Ishikawa (cell line): ENCODE measurements at regions not wholly inside any gene's neighbourhood (a gene's known extent, or its start where the extent isn't known, plus 50 kb on each side); places are given as distances from the start of the nearest gene placed in this dataset.

ENCODE experiments used
- CREB1 ChIP-seq: IDR thresholded peaks from 2 replicates; pipeline ENCODE4 v1.6.1; 2012; ENCODE audit warnings: low read depth
- EGR1 ChIP-seq: IDR thresholded peaks from 2 replicates; pipeline ENCODE4 v1.6.1; 2012
- EP300 ChIP-seq: IDR thresholded peaks from 2 replicates; pipeline ENCODE4 v1.6.1; 2012; ENCODE audit warnings: borderline replicate concordance
- FOXM1 ChIP-seq: IDR thresholded peaks from 2 replicates; pipeline ENCODE4 v1.6.1; 2012; ENCODE audit warnings: low read depth, borderline replicate concordance
- NFIC ChIP-seq: IDR thresholded peaks from 2 replicates; pipeline ENCODE4 v1.6.1; 2012
- RAD21 ChIP-seq: IDR thresholded peaks from 2 replicates; pipeline ENCODE4 v1.6.1; 2012; ENCODE audit warnings: low read depth
- REST ChIP-seq: IDR thresholded peaks from 2 replicates; pipeline ENCODE4 v1.6.1; 2012; ENCODE audit warnings: low read depth, mild to moderate bottlenecking
- TAF1 ChIP-seq: IDR thresholded peaks from 2 replicates; pipeline ENCODE4 v1.6.1; 2012; ENCODE audit warnings: low read depth, mild to moderate bottlenecking
- TCF12 ChIP-seq: IDR thresholded peaks from 2 replicates; pipeline ENCODE4 v1.6.1; 2012; ENCODE audit warnings: low read depth
- TEAD4 ChIP-seq: IDR thresholded peaks from 2 replicates; pipeline ENCODE4 v1.6.1; 2012
- ZBTB7A ChIP-seq: IDR thresholded peaks from 2 replicates; pipeline ENCODE4 v1.6.1; 2012; ENCODE audit warnings: low read depth
- TF ChIP-seq, protein P1 (sequence below): IDR thresholded peaks from 2 replicates; pipeline ENCODE4 v1.6.1; 2012
- TF ChIP-seq, protein P2 (sequence below): IDR thresholded peaks from 2 replicates; pipeline ENCODE4 v1.6.1; 2012

GRCh38 chr1:198830412-198830811 is 191.6 kb downstream of the PTPRC start:
- no peak for TF ChIP-seq REST
- TF ChIP-seq, protein P1, sequence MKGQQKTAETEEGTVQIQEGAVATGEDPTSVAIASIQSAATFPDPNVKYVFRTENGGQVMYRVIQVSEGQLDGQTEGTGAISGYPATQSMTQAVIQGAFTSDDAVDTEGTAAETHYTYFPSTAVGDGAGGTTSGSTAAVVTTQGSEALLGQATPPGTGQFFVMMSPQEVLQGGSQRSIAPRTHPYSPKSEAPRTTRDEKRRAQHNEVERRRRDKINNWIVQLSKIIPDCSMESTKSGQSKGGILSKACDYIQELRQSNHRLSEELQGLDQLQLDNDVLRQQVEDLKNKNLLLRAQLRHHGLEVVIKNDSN = no peak
- TF ChIP-seq, protein P2, sequence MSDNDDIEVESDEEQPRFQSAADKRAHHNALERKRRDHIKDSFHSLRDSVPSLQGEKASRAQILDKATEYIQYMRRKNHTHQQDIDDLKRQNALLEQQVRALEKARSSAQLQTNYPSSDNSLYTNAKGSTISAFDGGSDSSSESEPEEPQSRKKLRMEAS = no peak
- TF ChIP-seq RAD21 = no peak
- no peak for TF ChIP-seq EP300
- no peak for TF ChIP-seq EGR1
- no peak for TF ChIP-seq FOXM1
- TF ChIP-seq TEAD4 = no peak
- TF ChIP-seq TCF12 = no peak
- no peak for TF ChIP-seq ZBTB7A
- no peak for TF ChIP-seq NFIC
- no peak for TF ChIP-seq TAF1
- no peak for TF ChIP-seq CREB1
